Nephron progenitor cell (in vitro differentiated cells): ENCODE measurements at regions not wholly inside any gene's neighbourhood (a gene's known extent, or its start where the extent isn't known, plus 50 kb on each side); places are given as distances from the start of the nearest gene placed in this dataset.

ENCODE experiments used
- DNase-seq: peaks from one replicate; pipeline ENCODE4 v3.0.0; 2021
- H3K27ac Mint-ChIP-seq: 2 replicates; pipeline ENCODE4 v1.8.0; 2021; ENCODE audit warnings: mild to moderate bottlenecking, moderate library complexity, mixed read lengths
- H3K27me3 Mint-ChIP-seq: 2 replicates; pipeline ENCODE4 v1.8.0; 2021; ENCODE audit warnings: mild to moderate bottlenecking, low read depth, mixed read lengths; ENCODE audit not compliant: poor library complexity
- H3K36me3 Mint-ChIP-seq: 2 replicates; pipeline ENCODE4 v1.8.0; 2021; ENCODE audit warnings: low read depth, mixed read lengths
- H3K4me1 Mint-ChIP-seq: 2 replicates; pipeline ENCODE4 v1.8.0; 2021; ENCODE audit warnings: mixed read lengths
- H3K4me3 Mint-ChIP-seq: 2 replicates; pipeline ENCODE4 v1.8.0; 2021; ENCODE audit warnings: mild to moderate bottlenecking, moderate library complexity, mixed read lengths
- H3K9me3 Mint-ChIP-seq: 2 replicates; pipeline ENCODE4 v1.8.0; 2021; ENCODE audit warnings: mild to moderate bottlenecking, moderate library complexity, mixed read lengths
- CTCF ChIP-seq: fragments of 200-600 bp; sonication (generic); IDR thresholded peaks from 2 replicates; pipeline ENCODE4 v1.5.0; 2021; ENCODE audit warnings: antibody characterized with exemption

- peaks cover 4% of the 10 kb centered on the region for H3K27me3 Mint-ChIP-seq
- H3K27ac Mint-ChIP-seq: no peak overlapping the region
- H3K9me3 Mint-ChIP-seq: no peaks in the 10 kb centered on the region
- H3K4me1 Mint-ChIP-seq: no peaks in the 10 kb centered on the region
- no peak for TF ChIP-seq CTCF
- no peak for DNase-seq
- no peaks in the 10 kb centered on the region for H3K36me3 Mint-ChIP-seq
- no peak overlapping the region for H3K4me3 Mint-ChIP-seq
Observed at GRCh38 chr4:43276321-43276720, 383.8 kb downstream of the GRXCR1 start.

- no peak overlapping the region for H3K4me3 Mint-ChIP-seq
- no peak for DNase-seq
- H3K9me3 Mint-ChIP-seq: no peaks in the 10 kb centered on the region
Observed at GRCh38 chr4:43277003-43277402, 384.5 kb downstream of the GRXCR1 start.

GRCh38 chr4:43282534-43282933 is 390.0 kb downstream of the GRXCR1 start:
- no peak overlapping the region for H3K27ac Mint-ChIP-seq

More at GRCh38 chr4:43277003-43277402, 384.5 kb downstream of the GRXCR1 start:
- Mint-ChIP-seq H3K4me1 (no peaks in the 10 kb centered on the region), H3K27ac (no peak overlapping the region), H3K36me3 (no peaks in the 10 kb centered on the region), H3K27me3 (peaks cover 4% of the 10 kb centered on the region)
- no peak for TF ChIP-seq CTCF

GRCh38 chr4:43286137-43286536 is 393.6 kb downstream of the GRXCR1 start:
- no peak for TF ChIP-seq CTCF
- H3K4me3 Mint-ChIP-seq: no peak overlapping the region
- H3K27me3 Mint-ChIP-seq: no peaks in the 10 kb centered on the region
- no peaks in the 10 kb centered on the region for H3K9me3 Mint-ChIP-seq
- H3K4me1 Mint-ChIP-seq: no peaks in the 10 kb centered on the region
- no peaks in the 10 kb centered on the region for H3K36me3 Mint-ChIP-seq
- no peak overlapping the region for H3K27ac Mint-ChIP-seq
- no peak for DNase-seq

More at GRCh38 chr4:43282534-43282933, 390.0 kb downstream of the GRXCR1 start:
- no peak for DNase-seq
- no peaks in the 10 kb centered on the region for H3K4me1 Mint-ChIP-seq
- no peaks in the 10 kb centered on the region for H3K27me3 Mint-ChIP-seq
- no peaks in the 10 kb centered on the region for H3K9me3 Mint-ChIP-seq
- H3K4me3 Mint-ChIP-seq: no peak overlapping the region
- no peaks in the 10 kb centered on the region for H3K36me3 Mint-ChIP-seq
- no peak for TF ChIP-seq CTCF

GRCh38 chr4:43296946-43297528 is 404.5 kb downstream of the GRXCR1 start:
- H3K27me3 Mint-ChIP-seq: peaks cover 3% of the 10 kb centered on the region
- no peak overlapping the region for H3K27ac Mint-ChIP-seq
- H3K4me1 Mint-ChIP-seq: no peaks in the 10 kb centered on the region
- no peaks in the 10 kb centered on the region for H3K36me3 Mint-ChIP-seq
- no peak overlapping the region for H3K4me3 Mint-ChIP-seq
- H3K9me3 Mint-ChIP-seq: no peaks in the 10 kb centered on the region
- no peak for TF ChIP-seq CTCF
- no peak for DNase-seq

GRCh38 chr4:43316813-43317212 is 424.3 kb downstream of the GRXCR1 start:
- H3K9me3 Mint-ChIP-seq: peaks cover 4% of the 10 kb centered on the region
- no peaks in the 10 kb centered on the region for H3K36me3 Mint-ChIP-seq
- H3K4me1 Mint-ChIP-seq: no peaks in the 10 kb centered on the region
- no peak for TF ChIP-seq CTCF
- no peak overlapping the region for H3K27ac Mint-ChIP-seq
- H3K27me3 Mint-ChIP-seq: peaks cover 8% of the 10 kb centered on the region
- no peak for DNase-seq
- no peak overlapping the region for H3K4me3 Mint-ChIP-seq
